GM21515 (cell line): ENCODE measurements at regions not wholly inside any gene's neighbourhood (a gene's known extent, or its start where the extent isn't known, plus 50 kb on each side); places are given as distances from the start of the nearest gene placed in this dataset.
"Not testable (repeated sequence)": the region's sequence is repeated elsewhere in the genome, so short reads cannot be mapped to it uniquely, and the experiment has no call there.

Source experiments
- ATAC-seq: cut with Tn5 transposase; IDR thresholded peaks from one replicate; pipeline ENCODE4 v1.9.1; 2021; ENCODE audit not compliant: unreplicated experiment

DNA sequence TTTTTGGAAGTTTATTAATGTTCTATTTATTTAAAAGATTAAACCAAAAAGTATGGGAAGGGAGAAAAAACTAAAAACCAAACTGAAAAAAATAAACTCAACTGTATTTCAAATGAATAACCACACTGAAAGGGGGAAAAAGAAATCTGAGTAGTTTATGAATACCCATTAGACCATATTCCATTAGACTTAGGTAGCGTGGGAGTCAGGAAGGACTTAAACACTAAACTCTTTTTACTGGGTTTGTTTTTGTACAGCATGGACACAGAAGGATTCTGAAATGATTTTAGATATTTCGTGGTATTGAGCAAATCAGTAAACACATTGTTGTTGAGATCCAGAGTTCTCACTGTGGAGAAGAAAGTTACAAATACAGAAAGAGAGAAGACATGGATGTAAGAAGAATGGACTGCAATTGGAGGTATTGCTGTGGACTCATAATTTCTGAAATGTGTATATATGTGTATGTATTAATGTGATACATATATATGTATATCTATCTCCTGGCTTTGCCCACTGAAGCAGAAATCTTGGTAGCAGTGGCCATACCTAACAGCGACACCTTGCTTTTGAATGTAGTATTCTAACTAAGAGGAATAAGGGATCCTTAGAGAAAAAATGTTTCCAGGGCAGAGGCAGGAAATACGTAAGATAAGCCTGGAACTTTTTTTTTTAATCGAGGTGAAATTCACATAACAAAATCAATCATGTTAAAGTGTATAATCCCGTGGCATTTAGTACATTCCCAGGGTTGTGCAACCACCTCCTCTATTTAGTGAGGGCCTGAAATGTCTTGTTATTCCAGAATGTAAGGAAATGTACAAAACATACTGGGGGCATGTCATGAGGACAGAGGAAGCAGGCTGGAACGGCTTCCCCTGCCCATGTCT lies 228.8 kb downstream of the SMARCA2 start:
- no peak for ATAC-seq

DNA sequence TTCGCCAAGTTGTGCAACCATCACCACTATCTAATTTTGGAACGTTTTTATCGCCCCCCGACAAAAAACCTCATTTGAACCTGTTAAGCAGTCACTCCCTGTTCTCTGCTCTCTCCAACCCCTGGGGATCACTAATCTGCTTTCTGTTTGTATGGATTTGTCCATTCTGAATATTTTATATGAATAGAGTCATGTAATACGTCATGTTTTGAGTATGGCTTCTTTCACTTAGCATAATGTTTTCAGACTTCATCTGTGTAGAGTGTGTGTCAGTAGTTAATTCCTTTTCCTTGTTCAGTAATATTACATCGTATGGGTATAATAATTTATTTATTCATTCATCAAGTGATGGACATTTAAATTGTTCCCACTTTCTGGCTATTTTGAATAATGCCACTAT lies 232.2 kb downstream of the SMARCA2 start:
- ATAC-seq, result no peak

DNA sequence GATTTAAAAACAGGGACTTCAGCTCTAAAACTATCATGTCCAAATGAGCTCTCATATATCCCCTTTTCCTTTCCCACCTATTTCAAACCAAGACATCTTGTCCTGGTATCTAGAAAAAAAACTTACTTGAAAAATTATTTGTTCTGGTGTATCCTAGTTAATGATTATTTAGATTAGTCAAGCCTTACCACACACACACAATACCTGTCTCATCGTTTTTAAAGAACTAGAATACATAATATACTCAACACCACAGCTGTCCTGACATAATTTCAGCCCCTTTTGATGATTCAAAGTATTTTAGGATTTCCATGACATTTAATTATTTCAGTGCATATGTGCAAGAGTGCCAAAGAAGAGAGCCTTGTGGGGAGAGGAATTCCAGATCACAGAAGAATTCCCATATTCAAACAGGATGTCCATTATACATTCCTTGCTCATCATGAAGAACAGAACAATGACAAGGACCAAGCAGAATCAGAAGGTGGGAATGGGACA lies 233.7 kb downstream of the SMARCA2 start:
- no peak for ATAC-seq

DNA sequence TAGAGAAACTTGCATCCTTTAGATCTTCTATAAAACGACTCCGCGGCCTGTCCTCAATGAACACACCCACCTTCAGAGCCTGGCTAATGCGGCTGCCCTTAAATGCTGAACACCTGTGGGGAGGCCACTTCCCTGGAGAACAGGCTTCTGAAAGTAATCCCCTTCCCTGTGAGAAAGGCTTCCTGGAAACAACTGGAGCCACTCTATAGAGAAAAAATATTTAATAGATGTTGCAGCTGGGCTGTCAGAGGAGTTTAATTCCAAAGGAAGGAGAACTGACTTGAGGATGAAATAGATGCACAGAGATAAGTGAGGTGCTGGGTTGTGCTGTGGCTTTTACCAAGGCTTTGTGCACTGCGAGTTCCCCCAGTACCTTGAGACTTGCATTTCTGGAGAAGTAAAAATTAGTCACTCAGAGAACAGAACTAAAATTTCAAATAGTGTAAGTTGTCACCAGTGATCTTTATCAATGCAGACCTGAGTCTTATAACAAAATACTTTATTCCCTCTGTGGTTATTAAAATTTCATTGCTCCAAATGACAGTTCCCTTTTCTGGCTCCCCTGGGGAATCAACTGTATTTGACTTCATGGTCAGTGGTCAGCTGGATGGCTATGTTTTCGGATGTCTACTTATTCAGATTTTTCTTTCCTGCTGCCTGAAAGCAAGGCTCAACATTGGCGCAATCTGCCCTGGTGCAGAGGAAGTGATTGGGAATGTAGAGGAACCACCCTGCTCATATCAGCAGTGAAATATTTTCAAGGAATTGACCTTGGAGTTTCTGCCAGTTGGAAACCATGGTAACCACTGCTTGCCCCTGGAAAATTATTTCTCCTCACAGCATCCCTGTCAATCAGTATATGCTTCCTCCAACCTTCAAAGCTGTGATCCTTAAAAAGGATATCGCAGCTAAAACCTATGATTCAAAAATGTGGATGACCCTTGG lies 238.8 kb downstream of the SMARCA2 start:
- ATAC-seq, result no peak

DNA sequence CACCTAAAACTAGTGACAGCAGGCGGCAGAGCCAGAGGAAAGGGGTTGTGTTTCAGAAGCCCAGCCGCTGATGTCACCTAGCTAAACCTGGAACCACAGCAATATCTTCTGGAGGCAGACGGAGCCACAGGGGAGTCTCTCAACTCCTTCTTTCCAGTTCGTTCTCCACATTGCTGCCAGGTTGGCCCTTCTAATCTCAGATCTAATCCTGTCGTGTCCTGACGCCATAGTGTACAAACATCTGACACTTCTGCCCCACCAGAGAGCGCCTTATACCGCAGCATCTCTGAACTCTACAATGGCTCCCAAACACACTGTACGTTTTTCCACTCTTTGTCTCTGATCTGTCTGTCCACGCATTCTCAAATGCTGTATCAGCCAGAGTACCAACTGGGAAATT lies 240.0 kb downstream of the SMARCA2 start:
- ATAC-seq, result no peak

DNA sequence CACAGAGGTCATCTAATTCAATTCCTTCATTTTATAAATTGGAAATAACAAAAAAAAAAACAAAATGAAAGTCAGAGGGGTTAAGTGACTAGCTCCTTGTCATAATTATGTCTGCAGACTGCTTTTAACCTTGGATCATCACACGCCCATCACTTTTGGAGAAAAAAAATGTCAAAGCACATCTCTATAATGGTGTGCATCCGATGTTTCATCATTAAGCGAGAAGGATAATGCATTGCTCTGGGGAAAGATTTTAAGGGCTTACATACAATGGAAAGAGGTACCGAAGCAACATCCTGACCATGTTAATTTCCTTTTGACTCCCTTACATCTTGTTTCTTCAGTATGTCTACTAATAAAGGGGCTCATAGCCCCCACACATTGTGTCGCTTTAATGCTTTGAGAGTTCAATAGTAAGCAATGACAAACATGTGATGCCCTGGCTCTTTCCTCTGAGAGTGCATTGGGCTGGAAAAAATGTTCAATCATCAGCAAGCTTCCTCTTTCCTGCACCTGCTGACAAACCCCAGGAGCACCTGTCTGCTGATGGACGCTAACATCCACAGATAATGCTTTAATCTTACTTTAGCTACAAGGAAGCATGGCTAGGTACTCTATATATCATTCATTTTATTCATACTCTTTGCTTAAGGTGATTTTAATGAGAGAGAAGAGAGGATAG lies 242.2 kb downstream of the SMARCA2 start:
- no peak for ATAC-seq

DNA sequence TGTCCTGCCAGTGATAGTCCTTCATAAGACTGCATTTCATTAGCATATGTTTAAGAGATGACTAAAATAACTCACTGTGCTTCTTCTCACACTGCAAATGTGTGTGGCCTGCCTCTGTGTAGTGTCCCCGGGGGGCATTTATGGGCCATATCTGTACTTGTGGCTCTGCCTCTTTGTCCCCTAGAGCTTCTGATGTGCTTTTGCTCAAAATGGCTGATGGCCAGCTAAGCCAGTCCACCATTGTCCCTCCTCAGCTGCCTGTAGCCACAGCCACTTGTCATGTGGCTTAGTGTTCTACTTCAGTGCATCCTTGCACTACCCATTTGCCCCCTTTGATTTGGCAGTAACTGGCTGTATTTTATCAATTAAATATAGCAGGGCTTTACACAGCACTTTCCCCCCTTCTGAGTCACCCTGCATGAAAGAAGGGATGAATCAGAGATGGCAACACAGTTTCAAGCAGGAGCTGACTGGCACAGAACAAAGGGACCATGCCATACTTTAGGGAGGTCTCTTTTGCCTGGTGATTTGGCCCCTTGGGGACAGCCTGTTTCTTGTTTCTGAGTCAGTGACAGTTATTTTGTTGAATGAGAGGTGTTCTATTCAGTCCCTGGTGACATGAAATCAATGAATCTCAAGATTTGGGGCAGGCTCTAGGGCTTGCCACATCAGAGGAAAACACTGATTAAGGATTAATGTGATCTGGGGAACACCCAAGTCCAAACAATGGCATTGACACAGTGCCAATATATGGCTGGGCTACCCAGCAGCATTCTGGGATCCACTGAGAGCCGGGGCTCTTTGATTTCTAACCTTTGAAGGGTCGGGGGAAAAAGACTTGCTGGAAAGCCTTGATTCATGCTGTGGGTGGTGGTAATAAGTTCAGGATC lies 245.5 kb downstream of the SMARCA2 start:
- no peak for ATAC-seq

DNA sequence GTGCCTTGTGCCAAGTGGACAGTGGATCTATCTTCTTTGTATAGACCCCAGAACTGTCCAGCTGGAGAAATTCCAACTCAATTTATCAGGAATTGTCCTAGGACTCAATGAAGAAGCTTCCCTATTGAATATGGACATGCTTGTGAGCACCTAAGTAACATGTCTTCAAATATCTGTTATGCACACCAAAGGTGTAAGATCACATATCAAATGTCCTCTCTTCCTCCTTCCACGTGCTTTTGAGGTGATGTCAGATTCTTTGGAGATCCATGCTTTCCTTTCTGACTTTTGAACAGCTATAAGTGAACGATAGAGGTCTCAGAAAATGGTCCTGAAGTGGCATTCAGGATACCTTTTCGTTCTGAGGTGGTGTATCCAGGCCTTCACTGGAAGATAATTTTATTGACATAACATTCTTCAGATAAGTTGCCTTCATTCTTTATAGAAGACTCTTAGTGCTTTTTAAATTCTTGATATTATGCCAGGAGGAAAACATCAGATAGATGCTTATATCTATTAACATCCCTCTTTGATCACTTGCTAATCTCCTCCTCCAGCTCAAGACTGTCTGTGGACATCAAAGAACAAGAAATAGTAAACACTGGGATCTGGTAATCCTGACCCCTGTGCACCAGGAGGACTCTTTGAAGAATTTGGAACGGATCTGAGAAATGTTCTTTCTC lies 246.4 kb downstream of the SMARCA2 start:
- ATAC-seq, result no peak

DNA sequence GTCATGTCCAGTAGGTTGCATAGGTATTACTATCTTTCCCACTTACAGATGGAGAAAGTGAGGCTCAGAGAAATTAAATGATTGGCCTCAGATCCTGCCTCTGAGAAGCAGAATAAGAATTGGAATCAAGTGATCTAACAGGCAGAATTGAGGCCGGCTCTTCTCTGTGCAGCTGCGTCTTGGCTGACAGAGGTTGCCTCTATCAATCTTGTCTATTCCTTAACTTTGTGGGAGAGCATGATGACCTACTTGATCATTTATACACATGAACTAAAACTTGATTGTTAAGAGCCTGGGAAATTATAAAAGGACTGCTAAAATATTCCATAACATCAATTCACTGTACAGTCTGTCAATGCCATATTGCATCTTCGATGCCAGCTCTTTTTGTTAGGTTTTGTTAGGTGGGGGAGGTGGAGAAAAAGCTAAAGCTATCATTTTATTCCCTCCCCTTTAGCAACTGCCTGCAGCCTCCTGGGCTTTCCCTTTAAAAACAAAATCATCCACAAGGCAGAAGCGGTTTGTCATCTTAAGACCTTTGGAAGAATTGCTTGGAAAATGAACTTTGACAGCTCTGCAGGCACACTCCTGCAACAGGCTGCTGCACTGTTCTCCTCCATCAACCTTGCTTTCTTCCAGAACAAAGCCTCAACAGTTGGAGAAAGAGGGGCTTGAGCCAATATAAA lies 247.4 kb downstream of the SMARCA2 start:
- no peak for ATAC-seq

DNA sequence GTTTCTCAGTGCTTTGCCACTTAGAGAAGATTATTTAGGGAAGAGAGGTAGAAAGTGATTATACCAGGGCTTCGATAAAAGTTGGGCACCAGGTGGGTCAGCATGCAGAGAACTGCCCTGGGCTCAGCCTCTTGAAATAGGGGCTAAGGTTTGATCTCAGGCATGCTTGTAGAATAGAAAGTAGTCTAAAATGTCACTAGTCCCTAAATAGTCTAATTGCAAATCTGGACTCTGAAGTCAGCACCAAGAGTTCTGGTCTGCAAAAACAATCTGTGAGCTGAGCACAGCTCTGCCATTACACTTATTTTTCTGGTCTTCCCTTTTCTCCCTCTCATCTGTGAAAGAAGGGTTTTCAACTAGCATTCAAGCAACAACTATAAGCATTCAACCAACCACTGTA lies 248.0 kb downstream of the SMARCA2 start:
- ATAC-seq, result no peak

DNA sequence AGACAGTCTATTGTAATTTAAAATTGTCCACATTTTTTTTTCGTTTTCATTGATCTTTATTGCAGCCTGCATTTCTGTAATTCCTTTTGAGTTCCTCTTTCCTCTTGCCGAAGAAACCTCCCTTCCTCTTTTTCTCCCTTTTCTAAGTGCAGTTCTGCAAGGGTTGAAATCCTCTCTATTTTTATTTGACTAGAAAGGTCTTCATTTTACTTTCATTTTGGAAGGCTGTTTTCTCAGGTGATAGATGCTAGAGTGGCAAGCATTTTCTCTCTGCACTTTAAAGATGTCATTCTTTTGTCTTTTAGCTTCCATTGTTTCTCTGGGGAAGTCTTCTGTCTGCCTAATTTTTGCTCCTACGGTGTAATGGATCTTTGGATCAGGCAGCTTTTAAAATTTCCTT lies 248.5 kb downstream of the SMARCA2 start:
- no peak for ATAC-seq

DNA sequence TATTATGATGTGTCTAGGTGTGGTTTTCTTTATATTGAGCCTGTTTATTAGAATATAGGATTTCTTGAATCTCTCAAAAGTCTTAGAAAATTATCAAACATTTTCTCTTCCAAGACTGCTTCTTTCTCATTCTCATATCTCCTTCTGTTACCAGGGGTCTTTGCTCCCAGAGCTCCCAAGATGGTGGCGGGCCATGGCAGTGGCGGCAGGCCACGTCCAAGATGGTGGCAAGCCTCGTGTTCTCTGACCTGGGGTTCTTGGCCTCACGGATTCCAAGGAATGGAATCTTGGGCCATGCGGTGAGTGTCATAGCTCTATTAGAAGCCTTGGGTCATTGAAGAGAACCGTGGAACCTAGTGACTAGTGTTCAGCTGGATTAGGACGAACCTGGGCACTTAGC lies 248.9 kb downstream of the SMARCA2 start:
- ATAC-seq, result no peak

DNA sequence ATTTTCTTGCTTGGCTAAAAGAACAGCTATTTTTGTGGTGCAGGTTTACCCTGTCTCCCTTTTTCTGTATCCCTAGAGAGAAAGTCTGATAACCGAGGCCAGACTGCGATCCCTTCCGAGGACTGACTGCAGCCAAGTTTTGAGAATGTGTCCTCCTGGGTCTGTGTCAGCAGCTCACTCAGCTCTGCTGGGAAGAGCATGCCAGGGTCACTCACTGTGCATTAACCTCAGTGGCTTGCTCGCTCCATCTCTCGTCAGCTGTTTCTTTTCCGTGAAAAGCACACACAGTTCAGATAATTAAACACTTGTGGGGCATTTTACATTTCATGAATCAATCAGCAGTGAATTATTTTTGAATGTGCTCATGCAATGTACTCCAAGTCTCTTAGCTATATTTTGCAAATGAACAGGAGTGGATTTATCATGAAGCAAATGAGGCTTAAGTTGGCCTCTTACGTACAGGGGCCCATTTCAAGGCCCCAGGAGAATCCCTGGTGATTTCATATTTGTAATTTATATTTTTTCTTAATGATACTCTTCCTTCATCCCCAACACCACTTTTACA lies 252.1 kb downstream of the SMARCA2 start:
- ATAC-seq, result no peak

DNA sequence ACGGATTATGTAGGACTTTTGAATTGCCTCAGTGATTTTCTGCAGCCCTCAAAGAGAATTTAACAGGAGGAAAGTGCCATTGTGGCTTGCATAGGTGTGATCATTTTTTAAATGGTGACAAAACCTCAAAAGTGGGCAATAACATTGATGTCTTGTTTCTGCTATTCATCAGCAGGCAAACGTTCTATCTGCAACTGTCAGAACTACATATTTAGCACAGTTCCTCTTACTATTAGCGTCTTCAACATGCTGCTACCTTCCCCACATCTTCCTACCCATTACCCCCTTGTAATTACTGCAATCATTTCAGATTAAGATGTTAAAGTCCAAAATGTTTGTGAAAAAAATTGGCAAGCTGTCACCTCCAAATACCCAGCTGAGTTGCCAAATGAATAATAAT lies 254.6 kb downstream of the SMARCA2 start:
- no peak for ATAC-seq

DNA sequence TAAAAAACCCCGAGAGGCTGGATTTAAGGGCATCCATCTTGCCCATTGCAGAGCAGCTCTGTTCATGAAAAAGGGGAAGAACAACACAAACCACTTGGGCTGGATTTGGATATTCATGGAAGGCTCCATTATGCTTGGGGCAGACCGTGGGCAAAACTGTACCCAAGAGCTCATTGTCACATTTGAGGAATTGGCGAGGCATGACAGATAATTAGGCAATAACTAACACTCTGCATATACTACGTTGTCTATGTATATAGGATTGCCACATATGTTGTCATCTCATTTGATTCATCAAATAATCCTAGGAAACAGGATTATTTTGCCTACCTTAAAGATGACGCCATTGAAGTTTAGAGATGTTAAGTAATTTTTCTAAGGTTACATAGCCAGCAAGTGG lies 255.4 kb downstream of the SMARCA2 start:
- no peak for ATAC-seq

DNA sequence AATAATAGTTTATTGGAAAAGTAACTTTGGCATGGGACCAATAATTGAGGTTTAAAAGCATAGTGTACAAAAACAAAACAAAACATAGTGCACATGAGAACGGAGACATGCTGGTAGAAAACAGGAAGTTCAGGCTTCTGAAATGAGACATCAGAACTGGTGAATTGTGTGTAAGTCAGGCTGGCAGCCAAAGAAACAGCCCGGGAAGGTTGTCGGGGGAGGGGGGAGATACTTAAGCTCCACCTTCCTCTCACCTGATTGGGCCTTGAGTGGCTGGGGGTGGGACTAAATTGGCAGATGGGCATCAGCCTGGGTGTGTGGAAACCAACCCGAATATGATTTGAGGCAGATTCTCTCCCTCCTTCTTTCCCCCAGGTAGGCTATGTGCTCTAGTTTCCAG lies 256.3 kb downstream of the SMARCA2 start:
- peak; percentile 90 for ATAC-seq

DNA sequence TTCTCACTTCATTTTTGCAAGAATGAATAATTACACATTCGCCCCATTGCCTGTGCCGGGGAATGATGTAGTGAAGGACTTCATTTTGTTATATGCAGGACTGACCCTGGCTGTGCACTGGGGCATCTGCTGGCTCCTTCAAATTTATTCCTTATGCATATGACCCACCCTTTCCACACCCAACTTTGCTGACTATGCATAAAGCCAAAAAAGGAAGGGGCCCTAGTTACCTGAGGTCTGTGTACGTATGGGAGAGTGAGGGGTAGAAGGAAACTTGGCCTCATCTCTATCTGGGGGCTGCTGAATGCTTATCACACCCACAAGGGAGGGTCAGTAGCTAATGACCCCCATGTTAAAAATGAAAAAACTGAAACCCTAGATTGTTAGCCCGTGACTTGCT lies 259.6 kb downstream of the SMARCA2 start:
- no peak for ATAC-seq

DNA sequence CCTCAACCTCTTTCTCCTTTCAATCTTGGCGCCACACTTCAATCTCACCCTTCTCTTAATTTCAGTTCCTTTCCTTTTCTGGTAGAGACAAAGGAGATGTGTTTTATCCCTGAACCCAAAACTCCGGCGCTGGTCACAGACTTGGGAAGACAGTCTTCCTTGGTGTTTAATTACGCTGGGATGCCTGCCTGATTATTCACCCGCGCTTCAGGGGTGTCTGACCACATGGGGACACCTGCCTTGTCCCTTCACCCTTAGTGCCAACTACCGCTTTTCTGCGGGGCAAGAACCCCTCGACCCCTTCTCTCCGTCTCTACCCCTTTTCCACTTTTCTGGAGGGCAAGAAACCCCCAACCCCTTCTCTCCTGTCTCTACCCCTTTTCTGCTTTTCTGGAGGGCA lies 261.1 kb downstream of the SMARCA2 start:
- no peak for ATAC-seq

DNA sequence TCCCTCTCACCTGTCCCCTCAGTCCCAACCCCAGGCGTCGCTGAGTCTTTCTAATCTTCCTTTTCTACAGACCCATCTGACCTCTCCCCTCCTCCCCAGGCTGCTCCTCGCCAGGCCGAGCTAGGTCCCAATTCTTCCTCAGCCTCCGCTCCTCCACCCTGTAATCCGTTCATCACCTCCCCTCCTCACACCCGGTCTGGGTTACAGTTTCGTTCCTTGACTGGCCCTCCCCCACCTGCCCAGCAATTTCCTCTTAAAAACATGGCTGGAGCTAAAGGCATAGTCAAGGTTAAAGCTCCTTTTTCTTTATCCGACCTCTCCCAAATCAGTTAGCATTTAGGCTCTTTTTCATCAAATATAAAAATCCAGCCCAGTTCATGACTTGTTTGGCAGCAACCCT lies 262.0 kb downstream of the SMARCA2 start:
- ATAC-seq, result not testable (repeated sequence)
